HepG2 (cell line): ENCODE measurements at regions not wholly inside any gene's neighbourhood (a gene's known extent, or its start where the extent isn't known, plus 50 kb on each side); places are given as distances from the start of the nearest gene placed in this dataset.

Experiments
- ARID3A ChIP-seq: IDR thresholded peaks from 2 replicates; pipeline ENCODE4 v1.6.1; 2012; ENCODE audit warnings: low read depth, low read length, improper control_type of control experiment
- CREB1 ChIP-seq, 2 experiments: fragments of 450-650 bp in 1 of 2; IDR thresholded peaks; 2 replicates each; pipeline ENCODE4 v1.6.1; 2016 to 2017; ENCODE audit warnings: control low read depth in 1 of 2, mild to moderate bottlenecking in 1 of 2, missing compliant biosample characterization in 1 of 2, missing genetic modification characterization in 1 of 2
- FOXJ3 ChIP-seq: sonication (generic); formaldehyde crosslinking; IDR thresholded peaks from 2 replicates; pipeline ENCODE4 v1.4.0; 2020; ENCODE audit warnings: missing genetic modification reagents, mild to moderate bottlenecking, borderline replicate concordance
- FOXK2 ChIP-seq: fragments of 450-650 bp; IDR thresholded peaks from 2 replicates; pipeline ENCODE4 v1.6.1; 2016
- GMEB1 ChIP-seq: sonication (generic); formaldehyde crosslinking; IDR thresholded peaks from 2 replicates; pipeline ENCODE4 v1.5.1; 2020; ENCODE audit warnings: missing genetic modification reagents, mild to moderate bottlenecking, borderline replicate concordance
- HOXA9 ChIP-seq: sonication (generic); formaldehyde crosslinking; IDR thresholded peaks from 2 replicates; pipeline ENCODE4 v1.8.1; 2022; ENCODE audit warnings: missing genetic modification reagents, mild to moderate bottlenecking, moderate library complexity, borderline replicate concordance
- KIAA2018 ChIP-seq: sonication (generic); formaldehyde crosslinking; IDR thresholded peaks from 2 replicates; pipeline ENCODE4 v1.5.0; 2020; ENCODE audit warnings: mild to moderate bottlenecking, missing genetic modification reagents, borderline replicate concordance
- NFATC3 ChIP-seq: sonication (generic); formaldehyde crosslinking; IDR thresholded peaks from 2 replicates; pipeline ENCODE4 v1.5.1; 2020; ENCODE audit warnings: mild to moderate bottlenecking, missing genetic modification reagents
- PRPF4 ChIP-seq: fragments of 200-400 bp; formaldehyde crosslinking; IDR thresholded peaks from 2 replicates; pipeline ENCODE4 v1.6.1; 2016; ENCODE audit warnings: low read length, low read depth; ENCODE audit not compliant: poor library complexity, severe bottlenecking
- SIN3A ChIP-seq: IDR thresholded peaks from 2 replicates; pipeline ENCODE4 v1.6.1; 2011; ENCODE audit warnings: low read depth, mild to moderate bottlenecking, control low read depth, low read length, borderline replicate concordance
- ZKSCAN5 ChIP-seq: sonication (generic); formaldehyde crosslinking; IDR thresholded peaks from 2 replicates; pipeline ENCODE4 v1.5.1; 2020; ENCODE audit warnings: mild to moderate bottlenecking, missing genetic modification reagents
- ZMYM2 ChIP-seq: sonication (generic); formaldehyde crosslinking; IDR thresholded peaks from 2 replicates; pipeline ENCODE4 v1.8.0; 2022; ENCODE audit warnings: mild to moderate bottlenecking, missing genetic modification reagents
- ZNF251 ChIP-seq: sonication (generic); formaldehyde crosslinking; IDR thresholded peaks from 2 replicates; pipeline ENCODE4 v1.9.0; 2021; ENCODE audit warnings: mild to moderate bottlenecking, missing genetic modification reagents
- ZNF274 ChIP-seq: sonication (generic); formaldehyde crosslinking; IDR thresholded peaks from 2 replicates; pipeline ENCODE4 v1.5.1; 2020; ENCODE audit warnings: mild to moderate bottlenecking, missing genetic modification reagents
- ZNF724P ChIP-seq: sonication (generic); formaldehyde crosslinking; IDR thresholded peaks from 2 replicates; pipeline ENCODE4 v1.8.0; 2022; ENCODE audit warnings: missing genetic modification reagents, borderline replicate concordance
- ZNF747 ChIP-seq: sonication (generic); formaldehyde crosslinking; IDR thresholded peaks from 2 replicates; pipeline ENCODE4 v1.8.1; 2023; ENCODE audit warnings: missing genetic modification reagents, mild to moderate bottlenecking, borderline replicate concordance
- TF ChIP-seq, protein P1 (sequence below): IDR thresholded peaks from 2 replicates; pipeline ENCODE4 v1.6.1; 2016

- TF ChIP-seq KIAA2018 (CRISPR knock-in tag) (no peak), CREB1 (IDR thresholded peaks at IDR 0.05) (peak; percentile 86), CREB1 (CRISPR knock-in tag; IDR thresholded peaks at IDR 0.05) (peak; percentile 77), ZNF274 (CRISPR knock-in tag) (no peak), NFATC3 (no peak), PRPF4 (no peak), ZNF747 (CRISPR knock-in tag) (no peak), ZKSCAN5 (CRISPR knock-in tag) (no peak), HOXA9 (CRISPR knock-in tag) (no peak), ARID3A (peak; percentile 53; the same call in 1 of the 2 replicates), SIN3A (no peak), GMEB1 (no peak), ZMYM2 (CRISPR knock-in tag) (peak; percentile 60; the same call in 1 of the 2 replicates), FOXK2 (no peak), FOXJ3 (peak; percentile 77; the same call in 1 of the 2 replicates), ZNF724P (no peak), ZNF251 (CRISPR knock-in tag) (no peak)
- TF ChIP-seq, protein P1, sequence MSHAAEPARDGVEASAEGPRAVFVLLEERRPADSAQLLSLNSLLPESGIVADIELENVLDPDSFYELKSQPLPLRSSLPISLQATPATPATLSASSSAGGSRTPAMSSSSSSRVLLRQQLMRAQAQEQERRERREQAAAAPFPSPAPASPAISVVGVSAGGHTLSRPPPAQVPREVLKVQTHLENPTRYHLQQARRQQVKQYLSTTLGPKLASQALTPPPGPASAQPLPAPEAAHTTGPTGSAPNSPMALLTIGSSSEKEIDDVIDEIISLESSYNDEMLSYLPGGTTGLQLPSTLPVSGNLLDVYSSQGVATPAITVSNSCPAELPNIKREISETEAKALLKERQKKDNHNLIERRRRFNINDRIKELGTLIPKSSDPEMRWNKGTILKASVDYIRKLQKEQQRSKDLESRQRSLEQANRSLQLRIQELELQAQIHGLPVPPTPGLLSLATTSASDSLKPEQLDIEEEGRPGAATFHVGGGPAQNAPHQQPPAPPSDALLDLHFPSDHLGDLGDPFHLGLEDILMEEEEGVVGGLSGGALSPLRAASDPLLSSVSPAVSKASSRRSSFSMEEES (CRISPR knock-in tag) = 0 out of 2 replicates have a peak, but pooled peaks have one; percentile 14
These were observed 244.7 kb upstream of the ONECUT1 start (continued) for GRCh38 chr15:53034767-53035245.
